Body of pancreas (tissue), 4 donors: ENCODE measurements at regions not wholly inside any gene's neighbourhood (a gene's known extent, or its start where the extent isn't known, plus 50 kb on each side); places are given as distances from the start of the nearest gene placed in this dataset.
"Not testable (repeated sequence)": the region's sequence is repeated elsewhere in the genome, so short reads cannot be mapped to it uniquely, and the experiment has no call there.

Experiments used
- ATAC-seq: fragments of 150-250 bp; one replicate; pipeline ENCODE4 v1.9.1; 2016
- DNase-seq, 4 donors: peaks; one replicate each; pipeline ENCODE4 v3.0.0-alpha.2; 2019
- H3K27ac ChIP-seq, 4 donors: fragments of 200-600 bp; sonication (generic); 1 replicate in 3 of 4; 2 replicates in 1 of 4; pipeline versions ENCODE4 v1.5.1 to v1.6.1; 2016 to 2019; ENCODE audit warnings: mild to moderate bottlenecking in 1 of 4, mixed read lengths in 1 of 4, moderate library complexity in 1 of 4
- H3K27me3 ChIP-seq, 2 donors: fragments of 200-600 bp; sonication (generic); one replicate each; pipeline ENCODE4 v1.6.0; 2016; ENCODE audit warnings: mild to moderate bottlenecking in 1 of 2
- H3K36me3 ChIP-seq, 2 donors: fragments of 200-600 bp; sonication (generic); replicated peaks in 1 of 2; 2 replicates each; pipeline ENCODE4 v1.5.1; 2016; ENCODE audit warnings: low read depth in 2 of 2; ENCODE audit not compliant: insufficient read depth in 1 of 2
- H3K4me1 ChIP-seq: fragments of 200-600 bp; sonication (generic); one replicate; pipeline ENCODE4 v1.6.0; 2016
- H3K4me3 ChIP-seq, 2 donors: fragments of 200-600 bp; sonication (generic); 1 replicate in 1 of 2; 2 replicates in 1 of 2; pipeline ENCODE4 v1.5.1; 2016 to 2019
- H3K9me3 ChIP-seq, 3 donors: fragments of 200-600 bp; sonication (generic); 1 replicate in 2 of 3; 2 replicates in 1 of 3; pipeline ENCODE4 v1.5.1; 2016
- CTCF ChIP-seq, 7 experiments: fragments of 450-650 bp in 4 of 7; fragments of 200-600 bp in 3 of 7; sonication (generic) in 3 of 7; IDR thresholded peaks; one replicate each; pipeline ENCODE4 v1.5.1; 2016 to 2019; ENCODE audit warnings: antibody characterized with exemption in 7 of 7
- POLR2A ChIP-seq, 3 donors: fragments of 450-650 bp; IDR thresholded peaks; one replicate each; pipeline ENCODE4 v1.6.1; 2016; ENCODE audit warnings: antibody characterized with exemption in 3 of 3, mild to moderate bottlenecking in 2 of 3
- WGBS, 2 donors: methylation state at CpG; one replicate each; pipeline ENCODE4 v1.1.5; 2017; 5-methylcytosine and 5-hydroxymethylcytosine counted together
- intact Hi-C: fragments of 100-400 bp; cut with DNase I; formaldehyde crosslinking; loops from one replicate; pipeline ENCODE4 v1.15.1; 2023

GRCh38 chrX:125678258-125678657, 358.6 kb downstream of the TEX13C start:
- Histone ChIP-seq H3K4me1 (no peaks in the 10 kb centered on the region), H3K9me3 (no peaks in the 10 kb centered on the region), H3K36me3 (no peaks in the 10 kb centered on the region), H3K4me3 (no peak overlapping the region), H3K27ac (no peak overlapping the region), H3K27me3 (no peaks in the 10 kb centered on the region)
- TF ChIP-seq CTCF (IDR thresholded peaks at IDR 0.05): no peak
- no peak for TF ChIP-seq POLR2A (IDR thresholded peaks at IDR 0.05)
- intact Hi-C loops: no loop called here
- 70 to 71% methylated on average over 1 to 2 of the region's 3 CpGs for WGBS, 2 donors
- ATAC-seq (no peak), DNase-seq (no peak)

DNA sequence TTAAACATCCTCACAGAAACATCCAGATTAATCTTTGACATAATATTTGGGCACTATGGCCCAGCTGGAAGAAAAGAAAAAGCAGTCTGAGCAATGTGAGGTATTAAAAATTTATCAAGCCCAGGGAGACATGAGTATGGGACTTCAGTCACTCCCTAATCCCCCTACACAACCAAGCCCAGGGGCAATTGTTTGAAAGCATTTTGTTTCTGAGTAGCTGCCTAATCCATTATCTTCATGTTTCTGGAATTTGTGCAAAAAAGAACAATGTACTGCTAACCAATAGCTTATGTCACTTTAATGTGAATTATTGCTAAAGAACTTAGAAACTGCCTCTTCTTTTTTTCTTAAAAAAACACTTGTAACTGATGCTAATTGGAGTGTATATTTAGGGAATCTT, 360.7 kb downstream of the TEX13C start:
- no peaks in the 10 kb centered on the region for H3K36me3 ChIP-seq
- intact Hi-C loops: no loop called here
- DNase-seq (no peak), ATAC-seq (no peak)
- TF ChIP-seq CTCF (IDR thresholded peaks at IDR 0.05) (no peak), POLR2A (IDR thresholded peaks at IDR 0.05) (no peak)
- H3K4me3 ChIP-seq: no peak overlapping the region
- no peaks in the 10 kb centered on the region for H3K27me3 ChIP-seq
- no peaks in the 10 kb centered on the region for H3K4me1 ChIP-seq
- no peak overlapping the region for H3K27ac ChIP-seq
- H3K9me3 ChIP-seq: no peaks in the 10 kb centered on the region

DNA sequence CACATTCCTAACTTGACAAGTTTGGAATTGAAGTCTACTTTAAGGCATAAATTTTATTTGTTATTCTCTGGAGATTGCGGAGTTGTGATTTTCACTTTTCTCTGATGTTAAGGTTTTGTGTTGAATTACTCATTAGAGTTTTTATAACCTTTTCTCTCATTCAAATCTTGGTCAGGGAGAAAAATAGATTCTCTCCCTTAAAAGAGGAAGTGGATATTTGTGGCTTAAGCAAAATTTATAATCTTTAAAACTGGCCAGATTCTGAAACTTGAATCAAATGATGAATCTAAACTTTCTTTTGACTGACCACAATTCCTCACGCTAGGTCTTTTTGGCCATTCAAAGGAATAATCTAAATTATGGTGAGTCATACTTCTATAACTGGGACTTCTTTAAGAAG, 361.4 kb downstream of the TEX13C start:
- WGBS, 2 donors: 67 to 75% methylated on average over 2 of the region's 2 CpGs

GRCh38 chrX:125681507-125681906, 361.8 kb downstream of the TEX13C start:
- intact Hi-C loops: no loop called here
- H3K27me3 ChIP-seq: no peaks in the 10 kb centered on the region
- DNase-seq (no peak), ATAC-seq (no peak)
- no peaks in the 10 kb centered on the region for H3K9me3 ChIP-seq
- H3K27ac ChIP-seq: no peak overlapping the region
- H3K4me3 ChIP-seq: no peak overlapping the region
- H3K36me3 ChIP-seq: no peaks in the 10 kb centered on the region
- TF ChIP-seq POLR2A (IDR thresholded peaks at IDR 0.05) (no peak), CTCF (IDR thresholded peaks at IDR 0.05) (no peak)
- no peaks in the 10 kb centered on the region for H3K4me1 ChIP-seq

More for the DNA sequence above, 361.4 kb downstream of the TEX13C start:
- intact Hi-C loops: no loop called here
- no peaks in the 10 kb centered on the region for H3K27me3 ChIP-seq
- H3K27ac ChIP-seq: no peak overlapping the region
- no peaks in the 10 kb centered on the region for H3K4me1 ChIP-seq
- H3K36me3 ChIP-seq: no peaks in the 10 kb centered on the region
- TF ChIP-seq CTCF (IDR thresholded peaks at IDR 0.05) (no peak), POLR2A (IDR thresholded peaks at IDR 0.05) (no peak)
- no peak overlapping the region for H3K4me3 ChIP-seq
- ATAC-seq: no peak
- H3K9me3 ChIP-seq: no peaks in the 10 kb centered on the region
- DNase-seq: no peak

- ATAC-seq, H3K9me3 ChIP-seq, H3K27me3 ChIP-seq, DNase-seq, H3K4me1 ChIP-seq, H3K27ac ChIP-seq, H3K36me3 ChIP-seq, intact Hi-C loops, H3K4me3 ChIP-seq: not testable (repeated sequence)
- WGBS, 2 donors: 84% methylated on average over 14 of the region's 33 CpGs; no CpG with 5 or more reads in 1 of the 2 donors
Observed at GRCh38 chrX:125690522-125690921, 370.9 kb downstream of the TEX13C start.
